ENCODE measurements at regions not wholly inside any gene's neighbourhood (a gene's known extent, or its start where the extent isn't known, plus 50 kb on each side); places are given as distances from the start of the nearest gene placed in this dataset.
A peak's percentile ranks its signal among the peaks of the same experiment; 100 is the strongest.

- Histone ChIP-seq H3K4me1 (ENCODE audit: control insufficient read depth, insufficient read depth, low read length) (peaks cover 8% of the 10 kb centered on the region), H3K36me3 (ENCODE audit: control insufficient read depth, insufficient read depth, low read length) (no peaks in the 10 kb centered on the region), H3K27ac (ENCODE audit: low read depth, low read length) (no peak overlapping the region), H3K9me3 (ENCODE audit: control insufficient read depth, low read length) (no peaks in the 10 kb centered on the region), H3K9ac (ENCODE audit: extremely low read depth, low read length, poor library complexity, severe bottlenecking) (no peak overlapping the region), H3K4me3 (ENCODE audit: low read length) (no peak overlapping the region), H3K27me3 (ENCODE audit: control insufficient read depth, insufficient read depth, low read length, poor library complexity, severe bottlenecking) (no peaks in the 10 kb centered on the region)
- Mint-ChIP-seq H3K36me3 (ENCODE audit: low read depth) (no peaks in the 10 kb centered on the region), H3K4me1 (peaks cover 31% of the 10 kb centered on the region), H3K9me3 (no peaks in the 10 kb centered on the region), H3K27ac (peak overlapping the region; percentile 48), H3K4me3 (no peak overlapping the region), H3K27me3 (ENCODE audit: insufficient read depth) (peaks cover 8% of the 10 kb centered on the region)
- DNase-seq, result no peak
- 84 to 86% methylated on average over 4 to 7 of the region's 7 CpGs for WGBS, 2 experiments (ENCODE audit: insufficient coverage in 1 of 2, insufficient read length in 1 of 2)
- no peak for TF ChIP-seq CTCF (conservative IDR thresholded peaks at IDR 0.05)
Measured at GRCh38 chr1:23639460-23640095, 52.0 kb upstream of the RPL11 start.

- WGBS, 2 experiments (ENCODE audit: insufficient coverage in 1 of 2, insufficient read length in 1 of 2), result 86 to 96% methylated on average over 3 to 5 of the region's 5 CpGs
- no peak for TF ChIP-seq CTCF (conservative IDR thresholded peaks at IDR 0.05)
- Histone ChIP-seq H3K4me1 (ENCODE audit: control insufficient read depth, insufficient read depth, low read length) (peaks cover 6% of the 10 kb centered on the region), H3K36me3 (ENCODE audit: control insufficient read depth, insufficient read depth, low read length) (no peaks in the 10 kb centered on the region), H3K9me3 (ENCODE audit: control insufficient read depth, low read length) (no peaks in the 10 kb centered on the region), H3K4me3 (ENCODE audit: low read length) (no peak overlapping the region), H3K9ac (ENCODE audit: extremely low read depth, low read length, poor library complexity, severe bottlenecking) (no peak overlapping the region), H3K27me3 (ENCODE audit: control insufficient read depth, insufficient read depth, low read length, poor library complexity, severe bottlenecking) (no peaks in the 10 kb centered on the region), H3K27ac (ENCODE audit: low read depth, low read length) (no peak overlapping the region)
- Mint-ChIP-seq H3K27ac (no peak overlapping the region), H3K27me3 (ENCODE audit: insufficient read depth) (peaks cover 8% of the 10 kb centered on the region), H3K36me3 (ENCODE audit: low read depth) (no peaks in the 10 kb centered on the region), H3K9me3 (no peaks in the 10 kb centered on the region), H3K4me1 (peaks cover 24% of the 10 kb centered on the region), H3K4me3 (no peak overlapping the region)
- DNase-seq, result no peak
Measured at GRCh38 chr1:23638786-23639241, 52.8 kb upstream of the RPL11 start.

- no peak overlapping the region for H3K4me3 Mint-ChIP-seq
- no peak for TF ChIP-seq CTCF (conservative IDR thresholded peaks at IDR 0.05)
- Histone ChIP-seq H3K9ac (ENCODE audit: extremely low read depth, low read length, poor library complexity, severe bottlenecking) (no peak overlapping the region), H3K4me3 (ENCODE audit: low read length) (no peak overlapping the region), H3K9me3 (ENCODE audit: control insufficient read depth, low read length) (no peaks in the 10 kb centered on the region), H3K27ac (ENCODE audit: low read depth, low read length) (no peak overlapping the region), H3K4me1 (ENCODE audit: control insufficient read depth, insufficient read depth, low read length) (peaks cover 4% of the 10 kb centered on the region), H3K36me3 (ENCODE audit: control insufficient read depth, insufficient read depth, low read length) (no peaks in the 10 kb centered on the region), H3K27me3 (ENCODE audit: control insufficient read depth, insufficient read depth, low read length, poor library complexity, severe bottlenecking) (no peaks in the 10 kb centered on the region)
- H3K4me1 Mint-ChIP-seq, result peaks cover 20% of the 10 kb centered on the region
- 47 to 60% methylated on average over 4 of the region's 4 CpGs for WGBS, 2 experiments (ENCODE audit: insufficient coverage in 1 of 2, insufficient read length in 1 of 2)
- peak; percentile 72 for DNase-seq
- no peaks in the 10 kb centered on the region for H3K9me3 Mint-ChIP-seq
- H3K36me3 Mint-ChIP-seq (ENCODE audit: low read depth), result no peaks in the 10 kb centered on the region
- H3K27me3 Mint-ChIP-seq (ENCODE audit: insufficient read depth), result peaks cover 8% of the 10 kb centered on the region
- peak overlapping the region; percentile 26 for H3K27ac Mint-ChIP-seq
Measured at GRCh38 chr1:23638188-23638619, 53.4 kb upstream of the RPL11 start.

Data from endodermal cell (in vitro differentiated cells).